ENCODE measurements at regions not wholly inside any gene's neighbourhood (a gene's known extent, or its start where the extent isn't known, plus 50 kb on each side); places are given as distances from the start of the nearest gene placed in this dataset.
"Not testable (repeated sequence)": the region's sequence is repeated elsewhere in the genome, so short reads cannot be mapped to it uniquely, and the experiment has no call there.

DNA sequence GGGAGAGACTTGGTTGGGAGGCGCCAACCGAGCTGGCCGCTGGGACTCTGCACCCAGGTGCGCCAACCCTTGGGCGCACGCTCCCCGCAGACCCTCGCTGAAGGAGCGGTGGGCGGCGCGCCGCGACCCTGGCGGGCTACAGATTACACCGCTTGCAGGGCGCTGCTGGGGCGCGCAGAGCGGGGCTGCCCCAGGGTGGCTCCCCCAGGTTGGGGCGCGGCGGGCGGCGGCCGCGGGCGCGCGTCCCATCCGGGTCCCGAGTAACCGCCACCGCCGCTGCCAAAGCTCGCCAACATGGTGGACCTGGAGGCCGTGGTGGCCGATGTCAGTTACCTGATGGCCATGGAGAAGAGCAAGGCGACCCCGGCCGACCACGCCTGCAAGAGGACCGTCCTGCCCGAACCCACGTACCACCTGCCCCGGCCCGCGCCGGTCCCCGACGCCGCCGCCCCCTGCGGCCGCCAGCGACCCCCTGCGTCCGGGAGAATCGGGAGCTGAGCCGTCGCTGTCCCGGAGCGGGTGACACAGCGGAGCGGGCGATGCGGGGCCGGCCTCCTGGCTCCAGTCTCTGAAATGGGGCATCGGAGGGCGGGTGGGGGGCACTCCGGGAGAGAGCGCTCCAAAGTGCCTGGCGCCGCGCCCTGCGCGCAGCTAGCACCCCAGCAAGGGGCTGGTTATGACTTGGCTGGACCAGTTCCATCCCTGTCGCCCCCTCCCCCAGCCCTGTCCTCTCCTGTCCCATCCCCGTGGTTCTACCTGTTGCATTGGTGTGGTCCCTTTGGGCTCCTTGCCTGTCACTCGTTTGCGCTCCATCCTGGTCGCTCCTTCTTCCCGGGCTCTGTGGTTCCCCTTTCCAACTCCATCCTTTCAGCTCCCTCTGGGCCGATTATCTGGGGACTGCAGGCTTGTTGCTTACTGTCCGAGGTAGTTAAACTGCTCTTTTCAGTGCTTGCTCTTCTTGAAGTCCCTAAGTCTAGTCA lies 143.3 kb upstream of the GRK3 start:
- peak; percentile 31 for DNase-seq

DNA sequence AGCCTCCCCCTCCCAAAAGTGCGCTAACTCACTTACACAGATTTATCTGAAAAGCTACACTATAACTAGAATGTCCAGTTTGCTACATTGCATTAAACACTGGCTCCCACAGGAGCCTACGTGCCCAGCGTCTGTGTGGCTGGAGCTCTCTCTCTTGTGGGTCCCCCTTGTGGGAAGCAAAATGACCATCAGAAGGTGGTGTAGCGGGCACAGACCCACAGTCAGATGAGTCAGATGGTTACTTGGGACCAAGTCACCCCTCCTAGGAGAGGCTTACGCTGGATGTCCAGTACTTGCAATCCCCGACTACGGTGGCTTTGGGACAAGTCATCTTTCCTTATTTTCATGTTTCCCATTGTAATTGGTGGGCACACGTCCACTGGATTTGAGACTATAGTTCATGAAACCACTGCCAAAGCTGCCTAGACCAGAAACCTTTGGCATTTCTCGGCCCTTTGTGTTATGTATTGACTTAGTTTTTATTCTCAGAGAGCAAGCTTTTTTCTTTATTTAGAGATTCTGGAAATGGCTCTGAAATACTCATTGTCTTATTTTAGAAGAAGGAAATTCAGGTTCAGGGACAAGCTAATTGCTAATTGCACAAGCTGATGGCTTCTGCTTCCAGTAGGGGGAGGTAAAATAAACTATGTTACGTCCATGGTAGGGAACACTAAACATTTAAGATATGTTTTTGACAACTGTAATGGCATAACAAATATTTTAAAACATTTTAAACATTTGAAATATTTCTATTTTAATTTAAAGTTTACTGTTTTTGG lies 137.8 kb upstream of the GRK3 start:
- not testable (repeated sequence) for DNase-seq

DNA sequence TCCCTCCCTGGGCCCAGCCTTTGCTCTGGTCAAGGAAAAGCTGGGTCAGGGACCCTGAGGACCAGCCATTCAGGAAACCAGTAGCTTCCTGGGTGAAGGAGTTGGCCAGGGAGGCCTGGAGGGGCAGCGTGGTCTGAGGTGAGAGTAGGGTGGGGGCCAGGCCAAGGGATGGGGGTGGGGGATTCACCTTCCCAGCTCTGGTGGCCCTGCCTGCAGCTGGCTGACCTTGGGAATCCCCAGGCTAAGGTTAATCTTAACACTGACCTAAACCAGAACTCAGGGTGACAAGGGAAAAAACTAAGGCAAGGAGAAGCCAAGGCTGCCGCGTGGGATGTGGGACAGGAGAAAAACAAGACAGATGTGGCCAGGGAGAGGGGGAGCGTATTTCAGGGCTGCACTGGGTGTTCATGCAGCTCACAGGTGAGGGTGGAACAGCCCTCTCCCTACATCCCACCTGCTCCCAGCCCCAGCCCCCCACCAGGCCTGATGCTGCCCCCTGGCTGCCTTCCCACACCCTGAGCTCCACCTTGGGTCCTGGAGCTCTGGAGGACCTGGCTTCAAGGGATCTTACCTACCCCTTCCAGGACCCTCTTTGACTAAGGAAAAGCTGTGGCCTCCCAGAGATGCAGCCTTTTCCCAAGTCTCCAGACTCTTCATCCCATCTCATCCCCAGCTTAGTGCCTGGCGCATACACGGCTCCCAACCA lies 132.7 kb upstream of the GRK3 start:
- DNase-seq, result not testable (repeated sequence)

DNA sequence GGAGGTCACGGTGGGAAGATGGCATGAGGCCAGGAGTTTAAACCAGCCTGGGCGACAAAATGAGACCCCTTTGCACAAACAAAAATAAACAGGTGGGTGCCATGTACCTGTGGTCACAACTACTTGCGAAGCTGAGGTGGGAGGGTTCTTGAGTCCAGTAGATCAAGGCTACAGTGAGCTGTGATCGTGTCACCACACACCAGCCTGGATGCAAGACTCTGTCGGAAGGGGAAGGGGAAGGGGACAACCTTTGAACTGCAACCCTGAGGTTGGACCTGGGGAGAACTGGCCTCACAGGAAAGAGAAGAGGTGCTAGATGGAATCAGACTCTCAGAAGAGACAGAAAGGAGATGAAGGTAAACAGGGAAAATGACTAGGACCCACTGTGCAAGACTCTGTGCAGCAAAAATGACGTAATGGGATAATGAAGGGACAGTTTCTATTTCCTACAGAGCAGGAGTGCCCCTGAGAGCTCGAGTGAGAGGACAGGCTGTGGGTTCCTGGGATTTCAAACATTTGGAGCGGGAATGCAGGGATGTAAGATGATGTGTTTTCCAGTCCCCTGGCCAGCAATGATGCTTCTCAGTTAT lies 131.0 kb upstream of the GRK3 start:
- not testable (repeated sequence) for DNase-seq

DNA sequence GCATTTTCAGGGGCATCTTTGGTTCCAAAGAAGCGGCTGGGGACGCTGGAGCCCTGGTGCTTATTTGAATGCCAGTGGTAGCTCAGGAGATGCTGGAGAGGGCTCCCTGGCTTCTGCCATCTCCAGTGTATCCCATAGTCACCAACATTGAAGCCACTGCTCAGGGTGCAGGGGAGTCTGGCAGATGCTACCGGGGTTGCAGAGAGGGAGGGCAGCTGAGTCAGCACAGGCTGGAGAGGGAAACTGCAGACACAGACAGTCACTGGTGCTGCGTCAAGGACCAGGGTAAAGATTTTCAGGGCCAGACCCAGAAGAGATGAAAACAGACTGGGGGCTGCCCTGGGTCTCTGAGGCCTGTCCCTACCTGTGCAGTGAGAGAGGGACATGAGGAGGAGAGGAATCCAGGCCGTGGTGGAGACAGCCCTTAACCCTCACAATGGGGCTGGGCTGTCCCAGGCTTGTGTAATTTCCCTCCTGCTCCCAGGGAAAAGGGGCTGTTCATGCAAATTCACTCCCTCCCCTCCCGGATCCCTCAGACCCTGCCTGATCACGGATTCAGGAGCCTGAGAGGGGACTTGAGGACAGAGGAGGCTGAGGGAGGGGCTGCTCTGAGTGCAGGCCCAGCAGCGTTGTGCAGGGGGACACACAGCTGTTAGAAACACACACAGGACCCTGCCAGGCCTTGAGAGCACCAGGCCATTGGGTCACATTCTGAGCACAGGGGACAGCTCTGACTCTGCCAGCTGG lies 126.9 kb upstream of the GRK3 start:
- no peak for DNase-seq

DNA sequence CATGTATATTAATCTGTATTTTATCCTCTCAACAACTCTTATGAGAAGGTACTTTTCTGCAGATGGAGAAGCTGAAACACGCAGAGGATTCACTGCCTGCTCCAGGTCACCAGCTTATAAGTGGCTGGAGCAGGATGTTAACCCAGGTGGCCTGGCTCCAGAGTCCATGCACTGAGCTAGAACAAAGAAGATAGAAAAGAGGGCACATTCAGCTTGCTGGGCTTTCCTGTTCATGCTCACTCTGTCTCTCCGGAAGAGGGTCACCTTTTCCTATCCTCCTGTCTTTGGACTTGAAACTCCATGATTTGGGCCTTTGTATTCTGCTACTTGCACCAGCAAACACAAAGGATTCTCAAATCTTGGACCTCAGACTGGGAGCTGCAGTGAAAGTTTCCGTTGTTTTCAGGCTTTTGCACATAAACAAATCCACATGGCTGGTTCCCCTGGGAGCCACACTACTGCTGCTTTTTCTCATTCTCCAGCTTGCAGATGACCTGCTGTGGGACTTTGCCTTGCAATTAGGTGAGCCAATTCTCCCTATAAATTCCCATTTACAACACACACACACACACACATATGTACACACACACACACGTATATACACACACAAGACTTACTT lies 117.3 kb upstream of the GRK3 start:
- DNase-seq, result no peak

DNA sequence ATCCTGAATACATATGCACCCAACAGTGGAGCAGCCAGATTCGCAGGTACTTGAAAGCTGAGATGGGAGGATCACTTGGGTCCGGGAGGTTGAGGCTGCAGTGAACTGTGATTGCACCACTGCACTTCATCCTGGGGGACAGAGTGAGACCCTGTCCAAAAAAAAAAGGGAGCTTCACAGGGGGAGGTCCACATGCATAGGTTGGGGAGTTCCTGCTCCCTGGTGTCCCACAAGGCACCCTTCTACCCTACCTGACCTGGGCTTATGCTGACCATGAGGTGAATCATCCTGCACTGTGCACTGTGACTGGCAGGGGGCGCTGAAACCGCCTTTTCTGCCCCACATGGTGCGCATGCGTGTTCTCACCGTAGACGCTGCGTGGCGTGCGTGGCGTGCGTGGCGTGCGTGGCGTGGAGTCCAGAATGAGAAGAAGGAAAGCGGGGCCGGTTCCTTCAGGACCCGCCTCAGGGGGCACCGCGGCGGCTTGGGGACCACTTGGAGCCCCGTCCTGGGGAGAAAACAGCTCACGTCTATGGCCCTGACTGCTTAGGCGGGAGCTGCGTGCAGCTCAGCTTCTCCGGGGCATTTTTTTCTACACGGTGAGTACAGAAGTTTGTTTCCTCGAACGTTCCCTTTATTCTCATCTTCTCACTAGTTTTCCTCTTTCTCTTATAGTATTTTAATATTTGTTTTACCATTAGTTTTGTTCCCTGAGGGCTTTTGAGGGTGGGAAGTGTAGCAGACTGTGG lies 116.6 kb upstream of the GRK3 start:
- peak; percentile 85 for DNase-seq

DNA sequence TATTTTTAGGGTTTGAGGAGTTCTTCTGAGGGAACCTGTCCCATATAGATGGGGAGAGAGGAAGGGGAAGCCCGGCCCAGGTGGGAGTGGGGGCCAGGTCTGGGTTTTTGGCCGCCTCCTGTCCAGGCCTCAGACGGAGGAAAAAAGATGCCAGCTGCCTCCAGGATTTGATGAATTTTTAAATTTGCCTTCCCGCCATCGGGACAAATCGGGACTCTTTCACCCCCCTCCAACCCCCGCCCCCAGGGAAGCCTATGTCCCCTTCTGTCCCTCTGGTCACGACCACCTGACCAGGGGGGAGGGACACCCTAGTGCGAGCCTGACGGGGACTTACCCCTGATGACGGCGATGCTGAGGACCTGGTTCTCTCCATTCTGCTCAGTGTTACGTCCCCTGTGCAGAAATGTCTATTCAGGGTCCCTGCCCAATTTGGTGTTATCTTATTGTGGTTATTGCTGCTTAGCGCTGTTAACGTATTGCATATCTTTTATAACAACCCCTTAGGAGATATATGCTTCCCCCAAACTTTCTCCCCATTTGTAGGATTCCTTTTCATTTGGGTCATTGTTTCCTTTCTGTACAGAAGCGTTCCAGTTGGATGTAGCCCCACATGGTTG lies 115.9 kb upstream of the GRK3 start:
- no peak for DNase-seq

DNA sequence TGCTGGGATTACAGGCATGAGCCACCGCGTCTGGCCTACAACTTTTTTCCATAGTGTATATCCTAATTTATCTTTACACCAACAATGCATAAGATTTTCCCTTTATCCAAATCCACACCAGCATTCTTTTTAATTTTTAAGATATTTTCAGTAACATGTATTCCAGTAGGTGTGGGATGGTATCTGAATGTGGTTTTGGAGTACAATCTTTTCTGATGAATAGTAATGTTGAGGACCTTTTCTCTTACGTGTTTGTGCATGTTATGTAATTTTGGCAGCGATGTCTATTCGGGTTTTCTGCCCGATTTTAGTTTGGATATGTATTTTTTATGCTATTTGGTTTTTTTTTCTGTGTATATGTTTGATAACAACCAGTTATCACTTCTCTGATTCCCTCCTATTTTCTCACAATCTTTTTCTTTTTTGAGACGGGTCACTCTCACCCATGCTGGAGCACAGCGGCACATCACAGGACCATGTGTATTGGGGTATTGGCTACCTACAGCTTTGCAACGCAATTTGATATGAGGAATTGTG lies 114.6 kb upstream of the GRK3 start:
- DNase-seq, result no peak

DNA sequence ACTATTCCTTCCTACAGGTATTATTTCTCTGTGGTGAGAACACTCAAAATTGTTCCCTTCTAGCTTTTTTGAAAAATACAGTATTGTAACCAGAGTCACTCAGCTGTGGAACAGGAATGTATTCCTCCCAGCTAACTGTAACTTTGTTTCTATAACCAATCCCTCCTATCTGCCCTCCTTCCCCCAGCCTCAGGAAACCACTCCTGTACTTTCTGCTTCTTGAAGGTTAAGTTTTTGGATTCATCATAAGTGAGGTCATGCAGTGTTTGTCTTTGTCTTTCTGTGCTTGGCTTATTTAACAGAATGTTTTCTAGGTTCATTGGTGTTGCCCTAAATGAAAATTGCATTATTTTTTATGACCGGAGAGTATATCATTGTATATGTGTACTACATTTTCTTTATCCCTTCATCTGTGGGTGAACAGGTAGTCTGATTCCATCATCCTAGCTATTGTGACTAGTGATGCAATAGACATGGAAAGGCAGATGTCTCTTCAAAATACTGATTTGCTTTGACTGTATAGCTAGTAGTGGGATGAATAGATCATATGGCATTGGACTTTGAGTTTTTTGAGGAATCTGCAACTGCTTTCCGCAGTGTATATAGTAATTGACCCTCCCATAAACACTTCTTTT lies 112.9 kb upstream of the GRK3 start:
- no peak for DNase-seq

DNA sequence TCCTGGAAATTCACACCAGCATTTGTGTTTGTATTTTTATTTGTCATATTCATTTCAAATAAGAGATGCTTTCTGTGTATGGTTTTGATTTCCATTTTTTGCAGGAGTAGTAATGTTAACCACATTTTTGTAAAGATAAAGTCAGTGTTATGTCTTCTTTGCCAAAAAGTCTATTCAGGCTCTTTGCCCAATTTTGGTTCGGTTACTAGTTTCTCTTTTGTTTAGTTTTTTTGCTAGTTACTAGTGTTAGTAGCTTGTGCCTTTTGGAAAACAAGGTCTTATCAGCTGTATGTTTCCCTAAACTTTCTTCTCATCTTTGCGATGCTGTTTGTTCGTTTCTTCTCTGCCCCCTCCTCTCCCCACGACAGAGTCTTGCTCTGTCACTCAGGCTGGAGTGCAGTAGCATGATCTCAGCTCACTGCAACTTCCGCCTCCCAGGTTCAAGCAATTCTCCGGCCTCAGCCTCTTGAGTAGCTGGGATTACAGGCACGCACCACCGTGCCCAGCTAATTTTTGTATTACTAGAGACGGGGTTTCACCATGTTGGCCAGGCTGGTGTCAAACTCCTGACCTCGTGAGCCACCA lies 112.3 kb upstream of the GRK3 start:
- DNase-seq, result no peak

DNA sequence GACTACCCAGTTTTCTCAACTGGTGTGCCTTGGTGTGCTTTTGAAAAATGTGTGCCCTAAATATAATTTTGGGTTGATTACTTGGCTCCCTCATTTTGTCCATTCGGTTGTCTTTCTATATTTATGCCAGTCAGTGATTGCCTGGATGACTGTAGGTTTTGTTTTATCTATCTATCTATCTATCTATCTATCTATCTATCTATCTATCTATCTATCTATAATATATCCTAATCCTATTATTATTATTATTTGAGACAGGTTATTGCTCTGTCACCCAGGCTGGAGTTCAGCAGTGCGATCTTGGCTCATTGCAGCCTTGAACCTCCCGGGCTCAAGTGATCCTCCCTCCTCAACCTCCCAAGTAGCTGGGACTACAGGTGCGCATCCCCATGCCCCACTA lies 111.4 kb upstream of the GRK3 start:
- no peak for DNase-seq

DNA sequence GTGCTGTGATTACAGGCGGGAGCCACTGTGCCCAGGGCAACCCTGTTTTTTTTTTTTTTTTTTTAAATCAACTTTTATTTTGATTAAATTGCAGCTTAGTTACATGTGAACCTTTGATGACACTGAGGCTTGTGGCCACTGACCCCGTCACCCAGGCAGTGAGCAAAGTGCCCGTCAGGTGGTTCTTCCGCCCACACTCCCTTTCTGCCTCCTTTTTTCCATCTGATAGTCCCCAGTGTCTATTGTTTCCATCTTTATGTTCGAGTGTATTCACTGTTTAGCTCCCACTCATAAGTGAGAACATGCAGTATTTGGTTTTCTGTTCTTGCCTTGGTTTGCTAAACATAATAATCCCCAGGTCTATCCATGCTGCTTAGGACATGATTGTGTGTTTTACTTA lies 110.9 kb upstream of the GRK3 start:
- DNase-seq, result no peak

DNA sequence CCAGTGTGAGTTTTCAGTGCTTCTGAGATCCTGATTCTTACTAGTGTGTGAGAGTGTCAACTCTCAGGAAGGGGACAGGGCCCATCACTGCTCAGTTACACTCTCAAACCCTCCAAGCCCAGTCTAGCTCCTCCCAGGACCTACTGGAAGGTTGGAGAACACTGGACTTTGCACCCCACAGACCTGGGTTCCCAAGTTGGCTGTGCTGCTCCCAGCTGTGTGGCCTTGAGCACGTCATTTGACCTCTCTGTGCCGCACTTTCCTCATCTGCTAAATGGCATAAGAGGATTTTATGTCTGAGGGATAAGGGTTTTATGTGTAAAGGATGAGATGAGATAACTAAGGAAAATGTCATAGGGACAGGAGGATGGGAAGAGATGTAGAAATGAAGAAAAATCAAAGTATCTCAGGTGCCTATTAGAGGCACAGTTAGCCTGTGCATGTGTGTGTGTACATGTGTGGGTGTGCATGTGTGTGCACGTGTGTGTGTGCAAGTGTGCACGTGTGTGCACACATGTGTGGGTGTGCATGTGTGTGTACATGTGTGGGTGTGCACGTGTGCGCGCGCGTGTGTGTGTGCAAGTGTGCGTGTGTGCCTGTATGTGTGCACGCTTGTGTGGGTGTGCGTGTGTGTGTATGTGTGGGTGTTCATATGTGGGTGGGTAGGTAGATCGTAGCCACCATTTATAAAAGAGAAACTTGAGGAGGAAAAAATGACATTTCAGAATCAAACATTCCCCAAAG lies 108.0 kb upstream of the GRK3 start:
- DNase-seq, result not testable (repeated sequence)

DNA sequence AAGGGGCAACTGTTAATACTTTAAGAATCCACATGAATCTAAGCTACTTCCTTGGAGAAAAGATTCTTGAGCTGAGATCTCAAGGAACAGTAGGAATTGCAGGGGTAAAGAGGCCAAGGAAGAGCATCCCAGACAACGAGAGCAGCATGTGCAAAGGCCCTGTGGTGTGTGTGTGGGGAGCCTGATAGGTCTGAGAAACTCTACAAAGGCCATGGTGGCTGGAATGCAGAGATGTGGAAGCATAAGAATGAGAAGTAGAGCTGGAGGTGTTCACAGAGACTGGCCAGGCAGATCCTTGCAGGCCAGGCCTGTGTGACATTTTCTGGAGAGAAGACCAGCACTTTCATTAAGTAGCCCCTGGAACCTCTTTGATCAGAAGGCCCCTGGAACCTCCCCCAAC lies 105.8 kb upstream of the GRK3 start:
- DNase-seq, result not testable (repeated sequence)

DNA sequence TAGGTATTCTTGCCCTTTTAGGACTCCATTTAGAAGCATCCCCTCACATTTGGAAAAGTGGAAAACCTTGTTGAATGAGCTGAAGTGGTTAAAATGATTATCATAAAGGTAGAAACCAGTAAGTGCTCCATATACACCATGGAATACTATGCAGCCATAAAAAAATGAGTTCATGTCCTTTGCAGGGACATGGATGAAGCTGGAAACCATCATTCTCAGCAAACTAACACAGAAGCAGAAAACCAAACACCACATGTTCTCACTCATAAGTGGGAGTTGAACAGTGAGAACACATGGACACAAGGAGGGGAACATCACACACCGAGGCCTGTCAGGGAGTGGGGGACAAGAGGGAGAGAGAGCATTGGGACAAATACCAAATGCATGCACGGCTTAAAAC lies 103.8 kb upstream of the GRK3 start:
- DNase-seq, result not testable (repeated sequence)

DNA sequence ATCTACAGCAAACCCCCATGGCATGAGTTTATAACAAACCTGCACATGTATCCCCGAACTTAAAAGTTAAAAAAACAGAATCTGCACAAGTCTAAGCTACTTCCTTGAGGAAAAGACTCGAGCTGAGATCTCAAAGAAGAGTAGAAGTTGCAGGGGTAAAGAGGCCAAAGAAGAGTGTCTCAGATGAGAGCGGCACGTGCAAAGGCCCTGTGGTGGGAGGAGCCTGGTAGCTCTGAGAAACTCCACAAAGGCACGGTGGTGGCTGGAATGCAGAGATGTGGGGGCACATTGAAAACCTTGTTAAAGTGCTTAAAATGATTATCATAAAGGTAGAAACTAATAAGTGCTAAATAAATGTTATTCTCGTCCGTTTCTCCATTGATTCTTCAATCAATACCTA lies 103.2 kb upstream of the GRK3 start:
- no peak for DNase-seq
